ENCODE measurements at regions not wholly inside any gene's neighbourhood (a gene's known extent, or its start where the extent isn't known, plus 50 kb on each side); places are given as distances from the start of the nearest gene placed in this dataset.

- TF ChIP-seq, protein P1, sequence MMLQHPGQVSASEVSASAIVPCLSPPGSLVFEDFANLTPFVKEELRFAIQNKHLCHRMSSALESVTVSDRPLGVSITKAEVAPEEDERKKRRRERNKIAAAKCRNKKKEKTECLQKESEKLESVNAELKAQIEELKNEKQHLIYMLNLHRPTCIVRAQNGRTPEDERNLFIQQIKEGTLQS (CRISPR knock-in tag; IDR thresholded peaks at IDR 0.05), result 0 out of 2 replicates have a peak, but pooled peaks have one; percentile 21
- TF ChIP-seq TEAD3 (CRISPR knock-in tag; optimal IDR thresholded peaks at IDR 0.05; ENCODE audit: borderline replicate concordance) (peak; percentile 81), ZNF253 (CRISPR knock-in tag; IDR thresholded peaks at IDR 0.05; ENCODE audit: borderline replicate concordance) (no peak), YEATS2 (CRISPR knock-in tag; IDR thresholded peaks at IDR 0.05; ENCODE audit: borderline replicate concordance) (peak; percentile 31; the same call in 1 of the 2 replicates), SRY (CRISPR knock-in tag; IDR thresholded peaks at IDR 0.05) (no peak), ZBTB26 (CRISPR knock-in tag; IDR thresholded peaks at IDR 0.05; ENCODE audit: borderline replicate concordance) (0 out of 2 replicates have a peak, but pooled peaks have one; percentile 19), YY1 (IDR thresholded peaks at IDR 0.05; ENCODE audit: insufficient read depth, insufficient replicate concordance, low read depth, low read length) (no peak), ZSCAN22 (CRISPR knock-in tag; IDR thresholded peaks at IDR 0.05) (no peak), ZNF496 (CRISPR knock-in tag; IDR thresholded peaks at IDR 0.05; ENCODE audit: insufficient replicate concordance) (no peak), CREM (IDR thresholded peaks at IDR 0.05) (no peak), CREM (CRISPR knock-in tag; IDR thresholded peaks at IDR 0.05) (no peak), U2AF2 (IDR thresholded peaks at IDR 0.05; ENCODE audit: low read depth, low read length) (no peak), LCORL (IDR thresholded peaks at IDR 0.05) (no peak), LCORL (CRISPR knock-in tag; IDR thresholded peaks at IDR 0.05) (no peak), NR2C2 (CRISPR knock-in tag; IDR thresholded peaks at IDR 0.05; ENCODE audit: borderline replicate concordance) (peak; percentile 50; the same call in 1 of the 2 replicates), RXRA (CRISPR knock-in tag; IDR thresholded peaks at IDR 0.05) (no peak), LBX2 (CRISPR knock-in tag; IDR thresholded peaks at IDR 0.05; ENCODE audit: borderline replicate concordance) (no peak), HNF4A (CRISPR knock-in tag; IDR thresholded peaks at IDR 0.05) (peak; percentile 43), ZBTB37 (CRISPR knock-in tag; IDR thresholded peaks at IDR 0.05) (no peak), HMGA1 (CRISPR knock-in tag; conservative IDR thresholded peaks at IDR 0.05) (no peak), ZNF788 (CRISPR knock-in tag; IDR thresholded peaks at IDR 0.05; ENCODE audit: borderline replicate concordance) (no peak), ZNF484 (CRISPR knock-in tag; IDR thresholded peaks at IDR 0.05; ENCODE audit: borderline replicate concordance, low read depth) (no peak)
- TF ChIP-seq, protein P2, sequence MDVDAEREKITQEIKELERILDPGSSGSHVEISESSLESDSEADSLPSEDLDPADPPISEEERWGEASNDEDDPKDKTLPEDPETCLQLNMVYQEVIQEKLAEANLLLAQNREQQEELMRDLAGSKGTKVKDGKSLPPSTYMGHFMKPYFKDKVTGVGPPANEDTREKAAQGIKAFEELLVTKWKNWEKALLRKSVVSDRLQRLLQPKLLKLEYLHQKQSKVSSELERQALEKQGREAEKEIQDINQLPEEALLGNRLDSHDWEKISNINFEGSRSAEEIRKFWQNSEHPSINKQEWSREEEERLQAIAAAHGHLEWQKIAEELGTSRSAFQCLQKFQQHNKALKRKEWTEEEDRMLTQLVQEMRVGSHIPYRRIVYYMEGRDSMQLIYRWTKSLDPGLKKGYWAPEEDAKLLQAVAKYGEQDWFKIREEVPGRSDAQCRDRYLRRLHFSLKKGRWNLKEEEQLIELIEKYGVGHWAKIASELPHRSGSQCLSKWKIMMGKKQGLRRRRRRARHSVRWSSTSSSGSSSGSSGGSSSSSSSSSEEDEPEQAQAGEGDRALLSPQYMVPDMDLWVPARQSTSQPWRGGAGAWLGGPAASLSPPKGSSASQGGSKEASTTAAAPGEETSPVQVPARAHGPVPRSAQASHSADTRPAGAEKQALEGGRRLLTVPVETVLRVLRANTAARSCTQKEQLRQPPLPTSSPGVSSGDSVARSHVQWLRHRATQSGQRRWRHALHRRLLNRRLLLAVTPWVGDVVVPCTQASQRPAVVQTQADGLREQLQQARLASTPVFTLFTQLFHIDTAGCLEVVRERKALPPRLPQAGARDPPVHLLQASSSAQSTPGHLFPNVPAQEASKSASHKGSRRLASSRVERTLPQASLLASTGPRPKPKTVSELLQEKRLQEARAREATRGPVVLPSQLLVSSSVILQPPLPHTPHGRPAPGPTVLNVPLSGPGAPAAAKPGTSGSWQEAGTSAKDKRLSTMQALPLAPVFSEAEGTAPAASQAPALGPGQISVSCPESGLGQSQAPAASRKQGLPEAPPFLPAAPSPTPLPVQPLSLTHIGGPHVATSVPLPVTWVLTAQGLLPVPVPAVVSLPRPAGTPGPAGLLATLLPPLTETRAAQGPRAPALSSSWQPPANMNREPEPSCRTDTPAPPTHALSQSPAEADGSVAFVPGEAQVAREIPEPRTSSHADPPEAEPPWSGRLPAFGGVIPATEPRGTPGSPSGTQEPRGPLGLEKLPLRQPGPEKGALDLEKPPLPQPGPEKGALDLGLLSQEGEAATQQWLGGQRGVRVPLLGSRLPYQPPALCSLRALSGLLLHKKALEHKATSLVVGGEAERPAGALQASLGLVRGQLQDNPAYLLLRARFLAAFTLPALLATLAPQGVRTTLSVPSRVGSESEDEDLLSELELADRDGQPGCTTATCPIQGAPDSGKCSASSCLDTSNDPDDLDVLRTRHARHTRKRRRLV (CRISPR knock-in tag; IDR thresholded peaks at IDR 0.05), result no peak
Observed at GRCh38 chr3:134427400-134428111, 53.3 kb upstream of the AMOTL2 start (continued).
